ENCODE measurements at regions not wholly inside any gene's neighbourhood (a gene's known extent, or its start where the extent isn't known, plus 50 kb on each side); places are given as distances from the start of the nearest gene placed in this dataset.

DNA sequence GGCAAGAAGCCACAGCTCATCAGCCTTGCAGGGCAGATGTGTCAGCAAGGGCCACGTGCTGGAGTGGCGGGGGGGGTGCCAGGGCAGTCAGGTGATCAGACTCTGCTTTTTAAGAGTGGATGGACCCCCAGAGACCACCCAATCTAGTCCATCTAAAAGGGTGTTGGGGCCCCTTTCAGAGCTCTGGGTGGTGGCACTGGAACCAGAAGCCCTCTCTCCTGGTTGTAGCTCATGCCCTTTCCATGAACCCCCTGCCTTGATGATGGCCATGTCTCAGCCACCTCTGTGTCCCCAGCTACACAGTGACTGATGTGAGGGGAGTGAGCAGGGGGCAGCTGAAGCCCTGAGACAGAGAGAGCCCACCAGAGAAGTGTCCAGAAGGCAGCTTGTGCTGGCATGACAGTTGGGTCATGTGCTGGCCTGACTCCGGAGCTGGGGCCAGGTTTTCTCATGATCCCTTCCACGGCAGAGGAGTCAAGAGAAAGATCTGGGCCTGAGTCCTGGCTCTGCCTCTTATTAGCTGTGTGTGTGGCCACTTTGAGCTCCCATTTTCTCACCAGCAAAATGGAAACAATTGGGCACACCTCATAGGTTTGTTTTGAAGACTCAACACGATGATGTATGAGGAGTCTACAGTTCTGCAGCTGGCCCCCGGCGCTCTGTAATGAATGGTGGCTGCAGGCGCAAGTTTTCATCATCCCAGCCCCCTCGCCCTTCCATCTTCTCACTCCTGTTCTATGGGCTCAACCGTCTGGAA, 195.7 kb downstream of the ZFP36L2 start:
- H3K4me3 ChIP-seq (ENCODE audit: low read depth, low read length), result no peak overlapping the region
- no peaks in the 10 kb centered on the region for H3K27me3 ChIP-seq (ENCODE audit: insufficient read depth, low read depth, severe bottlenecking)
- no peaks in the 10 kb centered on the region for H3K36me3 ChIP-seq
- no peaks in the 10 kb centered on the region for H3K9me3 ChIP-seq (ENCODE audit: severe bottlenecking)
- TF ChIP-seq, protein P1, sequence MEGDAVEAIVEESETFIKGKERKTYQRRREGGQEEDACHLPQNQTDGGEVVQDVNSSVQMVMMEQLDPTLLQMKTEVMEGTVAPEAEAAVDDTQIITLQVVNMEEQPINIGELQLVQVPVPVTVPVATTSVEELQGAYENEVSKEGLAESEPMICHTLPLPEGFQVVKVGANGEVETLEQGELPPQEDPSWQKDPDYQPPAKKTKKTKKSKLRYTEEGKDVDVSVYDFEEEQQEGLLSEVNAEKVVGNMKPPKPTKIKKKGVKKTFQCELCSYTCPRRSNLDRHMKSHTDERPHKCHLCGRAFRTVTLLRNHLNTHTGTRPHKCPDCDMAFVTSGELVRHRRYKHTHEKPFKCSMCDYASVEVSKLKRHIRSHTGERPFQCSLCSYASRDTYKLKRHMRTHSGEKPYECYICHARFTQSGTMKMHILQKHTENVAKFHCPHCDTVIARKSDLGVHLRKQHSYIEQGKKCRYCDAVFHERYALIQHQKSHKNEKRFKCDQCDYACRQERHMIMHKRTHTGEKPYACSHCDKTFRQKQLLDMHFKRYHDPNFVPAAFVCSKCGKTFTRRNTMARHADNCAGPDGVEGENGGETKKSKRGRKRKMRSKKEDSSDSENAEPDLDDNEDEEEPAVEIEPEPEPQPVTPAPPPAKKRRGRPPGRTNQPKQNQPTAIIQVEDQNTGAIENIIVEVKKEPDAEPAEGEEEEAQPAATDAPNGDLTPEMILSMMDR (IDR thresholded peaks at IDR 0.05; ENCODE audit: low read depth, low read length), result no peak
- H3K27ac ChIP-seq, result no peak overlapping the region
- DNase-seq, result no peak

DNA sequence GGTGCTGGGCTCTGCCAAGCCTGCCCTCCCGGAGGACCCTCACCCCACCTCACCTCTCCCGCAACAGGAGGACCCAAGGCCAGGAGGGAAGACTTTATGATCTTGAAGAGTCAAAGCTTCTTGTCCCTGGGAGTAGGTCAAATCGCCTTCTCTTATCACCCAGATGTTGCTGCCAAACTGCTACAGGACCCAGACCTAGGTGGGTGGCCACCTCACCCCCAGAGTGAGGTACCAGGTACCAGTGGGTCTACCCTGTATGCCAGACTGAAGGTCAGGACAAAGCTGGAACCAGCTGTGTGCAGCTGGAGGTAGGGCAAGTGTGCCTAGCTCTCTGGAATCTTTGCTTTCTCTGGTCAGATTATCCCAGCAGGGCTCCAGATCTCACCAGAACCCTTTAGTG, 197.2 kb downstream of the ZFP36L2 start:
- DNase-seq, result no peak
- TF ChIP-seq, protein P1 (IDR thresholded peaks at IDR 0.05; ENCODE audit: low read depth, low read length), result no peak
- no peak overlapping the region for H3K27ac ChIP-seq
- no peaks in the 10 kb centered on the region for H3K27me3 ChIP-seq (ENCODE audit: insufficient read depth, low read depth, severe bottlenecking)
- H3K4me3 ChIP-seq (ENCODE audit: low read depth, low read length), result no peak overlapping the region
- H3K9me3 ChIP-seq (ENCODE audit: severe bottlenecking), result no peaks in the 10 kb centered on the region
- no peaks in the 10 kb centered on the region for H3K36me3 ChIP-seq

DNA sequence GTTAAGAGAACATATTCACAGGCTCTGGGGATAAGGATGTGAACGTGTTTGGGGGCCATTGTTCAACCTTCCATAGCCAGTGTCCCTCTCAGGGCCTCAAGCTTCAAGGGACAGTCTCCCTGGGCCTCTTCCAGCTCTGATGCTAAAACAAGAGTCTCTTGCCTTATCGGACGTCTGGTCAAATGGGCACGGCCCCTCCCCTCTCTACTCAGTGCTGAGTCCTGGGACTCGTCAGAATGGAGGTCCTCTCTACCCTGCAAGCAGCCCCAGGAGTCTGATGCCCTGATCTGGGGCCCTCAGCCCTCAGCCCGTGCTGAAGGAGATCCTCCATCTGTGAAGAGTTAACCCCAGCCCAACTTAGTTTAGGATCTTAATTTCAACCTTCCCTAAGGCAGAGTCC, 198.2 kb downstream of the ZFP36L2 start:
- Histone ChIP-seq H3K9me3 (ENCODE audit: severe bottlenecking) (no peaks in the 10 kb centered on the region), H3K27ac (no peak overlapping the region), H3K4me3 (ENCODE audit: low read depth, low read length) (no peak overlapping the region), H3K27me3 (ENCODE audit: insufficient read depth, low read depth, severe bottlenecking) (no peaks in the 10 kb centered on the region), H3K36me3 (no peaks in the 10 kb centered on the region)
- TF ChIP-seq, protein P1 (IDR thresholded peaks at IDR 0.05; ENCODE audit: low read depth, low read length), result no peak
- no peak for DNase-seq

DNA sequence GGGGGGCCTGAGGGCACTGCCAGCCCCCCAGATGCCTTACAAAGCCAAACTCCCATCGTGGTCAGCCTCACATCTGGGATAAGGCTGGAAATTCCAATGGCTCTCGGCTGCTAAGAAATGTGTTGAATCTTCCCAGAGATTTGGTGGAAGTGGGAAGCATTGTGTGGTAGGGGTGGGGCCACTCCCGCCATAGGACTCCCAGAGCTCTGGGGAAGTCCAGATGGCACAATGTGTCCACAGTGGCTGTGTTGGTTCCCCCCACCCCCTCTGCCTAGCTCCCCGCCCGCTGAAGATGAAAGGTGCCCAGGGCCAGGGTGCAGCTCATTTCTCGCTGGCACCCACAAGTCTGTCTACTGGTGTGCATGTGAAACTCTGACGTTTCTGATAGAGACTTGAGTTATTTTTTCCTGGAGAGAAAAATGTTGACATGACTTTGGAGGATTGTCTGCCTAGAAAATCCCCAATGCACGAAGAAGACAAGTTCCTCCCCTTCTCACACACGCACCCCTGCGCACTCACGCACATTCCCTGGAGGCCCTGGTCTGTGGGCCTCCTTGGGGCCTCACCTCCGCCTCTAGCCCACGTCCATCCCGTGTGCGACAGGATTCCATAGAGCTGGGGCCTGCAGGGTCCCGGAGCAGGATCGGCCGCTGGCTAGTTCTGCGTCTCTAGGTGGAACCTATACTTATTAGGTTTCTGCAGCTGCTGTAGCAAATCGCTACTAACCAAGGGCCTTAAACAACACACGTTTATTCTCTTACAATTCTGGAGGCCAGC, 199.1 kb downstream of the ZFP36L2 start:
- H3K9me3 ChIP-seq (ENCODE audit: severe bottlenecking), result no peaks in the 10 kb centered on the region
- TF ChIP-seq, protein P1 (IDR thresholded peaks at IDR 0.05; ENCODE audit: low read depth, low read length), result no peak
- H3K4me3 ChIP-seq (ENCODE audit: low read depth, low read length), result no peak overlapping the region
- H3K27ac ChIP-seq, result no peak overlapping the region
- no peak for DNase-seq
- no peaks in the 10 kb centered on the region for H3K36me3 ChIP-seq
- H3K27me3 ChIP-seq (ENCODE audit: insufficient read depth, low read depth, severe bottlenecking), result no peaks in the 10 kb centered on the region

DNA sequence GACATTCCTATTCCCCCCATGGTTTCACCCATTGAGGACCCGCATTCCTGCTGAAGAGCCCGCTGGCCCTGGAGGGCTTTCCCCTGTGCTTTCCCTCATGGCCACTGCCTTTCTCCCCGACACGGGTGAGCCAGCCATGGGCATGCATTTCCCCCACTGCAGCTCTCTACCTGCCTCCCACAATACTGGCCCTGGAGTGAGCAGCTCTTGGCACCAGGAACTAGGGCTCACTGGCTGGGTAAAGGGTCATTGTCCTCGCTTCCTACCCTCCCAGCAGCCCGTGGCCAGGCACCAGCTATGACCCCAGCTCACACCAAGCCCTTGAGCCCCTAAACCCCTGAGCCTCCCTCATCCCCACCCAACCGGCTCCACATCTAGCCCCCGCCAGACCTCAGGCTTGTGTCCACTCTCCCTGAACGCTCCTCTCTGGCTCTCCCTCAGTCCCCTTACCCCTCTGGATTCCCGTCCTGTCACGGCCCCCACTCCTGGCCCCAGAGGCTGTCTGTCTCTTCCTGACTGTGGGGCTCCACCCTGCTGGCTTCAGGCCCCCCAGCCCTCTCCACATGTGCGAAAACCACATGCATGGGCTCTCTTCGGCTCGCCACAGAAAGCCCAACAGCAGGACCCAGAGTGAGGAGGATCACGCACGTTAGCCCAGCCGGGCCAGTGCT, 199.8 kb downstream of the ZFP36L2 start:
- TF ChIP-seq, protein P1 (IDR thresholded peaks at IDR 0.05; ENCODE audit: low read depth, low read length), result no peak
- DNase-seq, result no peak

More for the DNA sequence above, 199.8 kb downstream of the ZFP36L2 start:
- Histone ChIP-seq H3K27ac (0 out of 2 replicates have a peak overlapping the region, but pooled peaks have one; percentile 1), H3K4me3 (ENCODE audit: low read depth, low read length) (no peak overlapping the region), H3K27me3 (ENCODE audit: insufficient read depth, low read depth, severe bottlenecking) (no peaks in the 10 kb centered on the region), H3K36me3 (no peaks in the 10 kb centered on the region), H3K9me3 (ENCODE audit: severe bottlenecking) (peaks cover 6% of the 10 kb centered on the region)

Data from WERI-Rb-1 (cell line).